GM08714 (cell line): ENCODE measurements at regions not wholly inside any gene's neighbourhood (a gene's known extent, or its start where the extent isn't known, plus 50 kb on each side); places are given as distances from the start of the nearest gene placed in this dataset.

Source experiments
- H3K4me3 ChIP-seq: fragments of 200-500 bp; sonication (Bioruptor generic); 2 replicates; pipeline ENCODE4 v1.5.1; 2014; ENCODE audit warnings: mild to moderate bottlenecking, low read length, inconsistent platforms
- ZNF274 ChIP-seq: IDR thresholded peaks from 2 replicates; pipeline ENCODE4 v1.6.1; 2012; ENCODE audit warnings: mild to moderate bottlenecking, low read depth, low read length

- no peak overlapping the region for H3K4me3 ChIP-seq
- TF ChIP-seq ZNF274: no peak
Measured at GRCh38 chr15:47513471-47513870, 203.8 kb upstream of the SEMA6D start.

- H3K4me3 ChIP-seq: no peak overlapping the region
- no peak for TF ChIP-seq ZNF274
Measured at GRCh38 chr15:47514200-47514652, 203.1 kb upstream of the SEMA6D start.

GRCh38 chr15:47516558-47516957, 200.7 kb upstream of the SEMA6D start:
- no peak overlapping the region for H3K4me3 ChIP-seq
- TF ChIP-seq ZNF274: no peak

- H3K4me3 ChIP-seq: no peak overlapping the region
- no peak for TF ChIP-seq ZNF274
Measured at GRCh38 chr15:47516972-47517371, 200.3 kb upstream of the SEMA6D start.

GRCh38 chr15:47517737-47518136, 199.6 kb upstream of the SEMA6D start:
- no peak overlapping the region for H3K4me3 ChIP-seq
- no peak for TF ChIP-seq ZNF274

GRCh38 chr15:47523681-47524475, 193.4 kb upstream of the SEMA6D start:
- no peak for TF ChIP-seq ZNF274
- no peak overlapping the region for H3K4me3 ChIP-seq

- H3K4me3 ChIP-seq: no peak overlapping the region
- no peak for TF ChIP-seq ZNF274
Measured at GRCh38 chr15:47529241-47529640, 188.1 kb upstream of the SEMA6D start.

- no peak overlapping the region for H3K4me3 ChIP-seq
- TF ChIP-seq ZNF274: no peak
Measured at GRCh38 chr15:47534673-47535072, 182.6 kb upstream of the SEMA6D start.

GRCh38 chr15:47541562-47541961, 175.7 kb upstream of the SEMA6D start:
- TF ChIP-seq ZNF274: no peak
- H3K4me3 ChIP-seq: no peak overlapping the region

GRCh38 chr15:47542312-47542989, 174.9 kb upstream of the SEMA6D start:
- no peak for TF ChIP-seq ZNF274
- no peak overlapping the region for H3K4me3 ChIP-seq

GRCh38 chr15:47548231-47548630, 169.1 kb upstream of the SEMA6D start:
- no peak overlapping the region for H3K4me3 ChIP-seq
- TF ChIP-seq ZNF274: no peak

GRCh38 chr15:47548986-47549385, 168.3 kb upstream of the SEMA6D start:
- H3K4me3 ChIP-seq: no peak overlapping the region
- no peak for TF ChIP-seq ZNF274

GRCh38 chr15:47551079-47551478, 166.2 kb upstream of the SEMA6D start:
- no peak overlapping the region for H3K4me3 ChIP-seq
- no peak for TF ChIP-seq ZNF274

GRCh38 chr15:47551546-47551945, 165.8 kb upstream of the SEMA6D start:
- no peak overlapping the region for H3K4me3 ChIP-seq
- no peak for TF ChIP-seq ZNF274

GRCh38 chr15:47552978-47553608, 164.2 kb upstream of the SEMA6D start:
- TF ChIP-seq ZNF274: no peak
- H3K4me3 ChIP-seq: no peak overlapping the region
